NCI-H1048 (cell line): ENCODE measurements at regions not wholly inside any gene's neighbourhood (a gene's known extent, or its start where the extent isn't known, plus 50 kb on each side); places are given as distances from the start of the nearest gene placed in this dataset.
"Not testable (repeated sequence)": the region's sequence is repeated elsewhere in the genome, so short reads cannot be mapped to it uniquely, and the experiment has no call there.

ENCODE experiments used
- DNase-seq: peaks from one replicate; lab custom pipeline; 2025; lab: John Stamatoyannopoulos, UW

- DNase-seq, result no peak
Measured at GRCh38 chr3:110618512-110619226, 452.9 kb upstream of the NECTIN3 start.

- DNase-seq, result no peak
Measured at GRCh38 chr3:110620118-110620517, 451.5 kb upstream of the NECTIN3 start.

- no peak for DNase-seq
Measured at GRCh38 chr3:110623571-110623970, 448.0 kb upstream of the NECTIN3 start.

GRCh38 chr3:110624576-110624975 lies 447.0 kb upstream of the NECTIN3 start:
- DNase-seq, result no peak

GRCh38 chr3:110625201-110625747 lies 446.3 kb upstream of the NECTIN3 start:
- no peak for DNase-seq

GRCh38 chr3:110626652-110627111 lies 444.9 kb upstream of the NECTIN3 start:
- DNase-seq, result not testable (repeated sequence)

- no peak for DNase-seq
Measured at GRCh38 chr3:110628650-110629301, 442.8 kb upstream of the NECTIN3 start.

- no peak for DNase-seq
Measured at GRCh38 chr3:110629917-110630316, 441.7 kb upstream of the NECTIN3 start.

- DNase-seq, result no peak
Measured at GRCh38 chr3:110644203-110644602, 427.4 kb upstream of the NECTIN3 start.

- DNase-seq, result no peak
Measured at GRCh38 chr3:110646055-110646454, 425.6 kb upstream of the NECTIN3 start.

- no peak for DNase-seq
Measured at GRCh38 chr3:110646496-110646895, 425.1 kb upstream of the NECTIN3 start.

GRCh38 chr3:110647586-110647985 lies 424.0 kb upstream of the NECTIN3 start:
- DNase-seq, result no peak

- DNase-seq, result no peak
Measured at GRCh38 chr3:110650741-110651140, 420.9 kb upstream of the NECTIN3 start.

- no peak for DNase-seq
Measured at GRCh38 chr3:110654843-110655502, 416.6 kb upstream of the NECTIN3 start.

- DNase-seq, result no peak
Measured at GRCh38 chr3:110656394-110657025, 415.1 kb upstream of the NECTIN3 start.

GRCh38 chr3:110664148-110664547 lies 407.5 kb upstream of the NECTIN3 start:
- no peak for DNase-seq

- DNase-seq, result no peak
Measured at GRCh38 chr3:110666495-110666894, 405.1 kb upstream of the NECTIN3 start.

- DNase-seq, result no peak
Measured at GRCh38 chr3:110667216-110667615, 404.4 kb upstream of the NECTIN3 start.

- DNase-seq, result no peak
Measured at GRCh38 chr3:110670407-110670806, 401.2 kb upstream of the NECTIN3 start.

GRCh38 chr3:110677506-110677905 lies 394.1 kb upstream of the NECTIN3 start:
- DNase-seq, result no peak

- DNase-seq, result no peak
Measured at GRCh38 chr3:110679285-110679684, 392.3 kb upstream of the NECTIN3 start.

GRCh38 chr3:110680450-110680849 lies 391.2 kb upstream of the NECTIN3 start:
- no peak for DNase-seq
